Fibroblast of pulmonary artery (primary cell): ENCODE measurements at regions not wholly inside any gene's neighbourhood (a gene's known extent, or its start where the extent isn't known, plus 50 kb on each side); places are given as distances from the start of the nearest gene placed in this dataset.
A peak's percentile ranks its signal among the peaks of the same experiment; 100 is the strongest.
"Not testable (repeated sequence)": the region's sequence is repeated elsewhere in the genome, so short reads cannot be mapped to it uniquely, and the experiment has no call there.

ENCODE experiments used
- DNase-seq: peaks from one replicate; pipeline ENCODE4 v3.0.0-alpha.2; 2010; ENCODE audit warnings: low read depth
- H3K4me3 ChIP-seq: replicated peaks from 2 replicates; pipeline ENCODE4 v1.5.1; 2011; ENCODE audit warnings: low read depth, mild to moderate bottlenecking, control low read depth, low read length, moderate library complexity
- CTCF ChIP-seq: IDR thresholded peaks from 2 replicates; pipeline ENCODE4 v1.5.1; 2011; ENCODE audit warnings: mild to moderate bottlenecking, control low read depth, low read length, inconsistent platforms; ENCODE audit errors: missing control alignments

- no peak for TF ChIP-seq CTCF
- H3K4me3 ChIP-seq = no peak overlapping the region
- DNase-seq = no peak
Observed at GRCh38 chr4:97396097-97396496, 747.2 kb downstream of the STPG2 start.

GRCh38 chr4:97396605-97397004, 746.7 kb downstream of the STPG2 start:
- TF ChIP-seq CTCF = no peak
- DNase-seq = peak; percentile 6
- no peak overlapping the region for H3K4me3 ChIP-seq

GRCh38 chr4:97404876-97405523, 738.3 kb downstream of the STPG2 start:
- no peak for DNase-seq
- no peak for TF ChIP-seq CTCF
- H3K4me3 ChIP-seq = no peak overlapping the region

GRCh38 chr4:97411356-97411755, 731.9 kb downstream of the STPG2 start:
- no peak for TF ChIP-seq CTCF
- no peak for DNase-seq
- H3K4me3 ChIP-seq = no peak overlapping the region

- TF ChIP-seq CTCF = no peak
- no peak for DNase-seq
- H3K4me3 ChIP-seq = no peak overlapping the region
Observed at GRCh38 chr4:97412331-97412730, 730.9 kb downstream of the STPG2 start.

- no peak for TF ChIP-seq CTCF
- no peak overlapping the region for H3K4me3 ChIP-seq
- DNase-seq = no peak
Observed at GRCh38 chr4:97414161-97414560, 729.1 kb downstream of the STPG2 start.

- TF ChIP-seq CTCF = no peak
- no peak for DNase-seq
- H3K4me3 ChIP-seq = no peak overlapping the region
Observed at GRCh38 chr4:97432551-97432950, 710.7 kb downstream of the STPG2 start.

- not testable (repeated sequence) for H3K4me3 ChIP-seq, DNase-seq
Observed at GRCh38 chr4:97437998-97438705, 705.1 kb downstream of the STPG2 start.
